Heart left ventricle (tissue), 13 donors: ENCODE measurements at regions not wholly inside any gene's neighbourhood (a gene's known extent, or its start where the extent isn't known, plus 50 kb on each side); places are given as distances from the start of the nearest gene placed in this dataset.

Experiments
- POLR2A ChIP-seq, 2 donors: fragments of 450-650 bp; IDR thresholded peaks; one replicate each; pipeline ENCODE4 v1.6.1; 2017; ENCODE audit warnings: antibody characterized with exemption in 2 of 2, mild to moderate bottlenecking in 2 of 2, moderate library complexity in 2 of 2
- TF ChIP-seq, protein P1 (sequence below), 12 donors: fragments of 200-600 bp; sonication (generic) in 4 of 12; IDR thresholded peaks; one replicate each; pipeline versions ENCODE4 v1.5.0 to v1.8.0; 2018 to 2022; ENCODE audit warnings: antibody characterized with exemption in 12 of 12, mild to moderate bottlenecking in 5 of 12
- donor health status: ischemic (EF 13 %, LVEDD 7.1; RV severe dilation, severe dysfunction).
- donor health status: DM: no; HTN: yes; CAD: no.
- donor health status: DM: no; HTN: no; CAD: no.
- donor health status: ischemic (EF 25% LVEDD 6.9; RV normal size, moderate dysfunction).
- donor health status: ischemic (EF 25% LVEDD 5.7; RV mildly dilated, moderate dysfunction).
- donor health status: ischemic (EF 35%, LVEDD 5.7; RV mildly dilated, moderate dysfunction).
- donor health status: nonischemic (EF 11% LVEDD 7.7; RV severe dilation, severe dysfunction).
- donor health status: DM: yes; HTN: yes; CAD: no.
- donor health status: PGD.
- donor health status: ischemic (EF 29% LVEDD 5.4; RV normal size, mild dysfunction).
- donor health status: nonischemic (EF 23%, LVEDD 6.1; RV moderate dilation, normal function).

DNA sequence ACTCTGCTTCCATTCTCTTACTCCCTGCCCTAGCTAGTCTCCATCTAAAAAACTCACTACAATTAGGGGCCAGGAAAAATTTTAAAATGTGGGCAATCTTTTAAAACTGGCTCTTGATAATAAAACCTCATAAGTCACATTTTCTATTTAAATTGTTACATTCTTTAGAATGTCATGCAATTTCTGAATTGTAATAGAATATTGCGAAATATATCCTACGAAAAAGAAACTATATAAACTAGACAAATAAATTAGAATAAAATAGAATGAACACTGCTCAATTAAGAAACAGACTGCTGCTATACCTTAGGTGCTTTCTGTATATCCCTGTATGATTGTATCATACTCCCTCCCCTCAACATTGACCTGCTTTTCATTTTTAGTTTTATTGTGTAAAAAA is 826.0 kb downstream of the IGSF11 start:
- TF ChIP-seq, protein P1, sequence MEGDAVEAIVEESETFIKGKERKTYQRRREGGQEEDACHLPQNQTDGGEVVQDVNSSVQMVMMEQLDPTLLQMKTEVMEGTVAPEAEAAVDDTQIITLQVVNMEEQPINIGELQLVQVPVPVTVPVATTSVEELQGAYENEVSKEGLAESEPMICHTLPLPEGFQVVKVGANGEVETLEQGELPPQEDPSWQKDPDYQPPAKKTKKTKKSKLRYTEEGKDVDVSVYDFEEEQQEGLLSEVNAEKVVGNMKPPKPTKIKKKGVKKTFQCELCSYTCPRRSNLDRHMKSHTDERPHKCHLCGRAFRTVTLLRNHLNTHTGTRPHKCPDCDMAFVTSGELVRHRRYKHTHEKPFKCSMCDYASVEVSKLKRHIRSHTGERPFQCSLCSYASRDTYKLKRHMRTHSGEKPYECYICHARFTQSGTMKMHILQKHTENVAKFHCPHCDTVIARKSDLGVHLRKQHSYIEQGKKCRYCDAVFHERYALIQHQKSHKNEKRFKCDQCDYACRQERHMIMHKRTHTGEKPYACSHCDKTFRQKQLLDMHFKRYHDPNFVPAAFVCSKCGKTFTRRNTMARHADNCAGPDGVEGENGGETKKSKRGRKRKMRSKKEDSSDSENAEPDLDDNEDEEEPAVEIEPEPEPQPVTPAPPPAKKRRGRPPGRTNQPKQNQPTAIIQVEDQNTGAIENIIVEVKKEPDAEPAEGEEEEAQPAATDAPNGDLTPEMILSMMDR (IDR thresholded peaks at IDR 0.05) = no peak
- TF ChIP-seq POLR2A (IDR thresholded peaks at IDR 0.05) = no peak
